C4-2B (cell line): ENCODE measurements at regions not wholly inside any gene's neighbourhood (a gene's known extent, or its start where the extent isn't known, plus 50 kb on each side); places are given as distances from the start of the nearest gene placed in this dataset.
"Not testable (repeated sequence)": the region's sequence is repeated elsewhere in the genome, so short reads cannot be mapped to it uniquely, and the experiment has no call there.

Source experiments
- H3K27ac ChIP-seq: fragments of 450-650 bp; 2 replicates; pipeline ENCODE4 v1.5.1; 2017
- CTCF ChIP-seq: fragments of 450-650 bp; conservative IDR thresholded peaks from 2 replicates; pipeline ENCODE4 v1.5.1; 2017; ENCODE audit warnings: mild to moderate bottlenecking
- ZFX ChIP-seq: fragments of 450-650 bp; IDR thresholded peaks from 2 replicates; pipeline ENCODE4 v1.6.1; 2017

GRCh38 chr10:120034236-120034635 lies 141.7 kb downstream of the SEC23IP start:
- no peak overlapping the region for H3K27ac ChIP-seq
- no peak for TF ChIP-seq CTCF
- TF ChIP-seq ZFX = no peak

GRCh38 chr10:120039046-120039445 lies 146.5 kb downstream of the SEC23IP start:
- H3K27ac ChIP-seq = no peak overlapping the region

GRCh38 chr10:120039826-120040225 lies 147.3 kb downstream of the SEC23IP start:
- H3K27ac ChIP-seq = no peak overlapping the region
- TF ChIP-seq CTCF = no peak
- TF ChIP-seq ZFX = no peak

More at GRCh38 chr10:120039046-120039445, 146.5 kb downstream of the SEC23IP start:
- no peak for TF ChIP-seq CTCF
- no peak for TF ChIP-seq ZFX

- H3K27ac ChIP-seq = no peak overlapping the region
- TF ChIP-seq ZFX (no peak), CTCF (no peak)
Observed at GRCh38 chr10:120041807-120042559, 149.5 kb downstream of the SEC23IP start.

- H3K27ac ChIP-seq = no peak overlapping the region
- TF ChIP-seq CTCF = no peak
- TF ChIP-seq ZFX = no peak
Observed at GRCh38 chr10:120042705-120043104, 150.2 kb downstream of the SEC23IP start.

GRCh38 chr10:120047373-120047772 lies 154.8 kb downstream of the SEC23IP start:
- not testable (repeated sequence) for H3K27ac ChIP-seq

GRCh38 chr10:120047926-120048325 lies 155.4 kb downstream of the SEC23IP start:
- H3K27ac ChIP-seq = no peak overlapping the region
- no peak for TF ChIP-seq ZFX
- no peak for TF ChIP-seq CTCF

- H3K27ac ChIP-seq = no peak overlapping the region
- no peak for TF ChIP-seq ZFX
- no peak for TF ChIP-seq CTCF
Observed at GRCh38 chr10:120048391-120048790, 155.9 kb downstream of the SEC23IP start.
